T-helper 2 cell (primary cell): ENCODE measurements at regions not wholly inside any gene's neighbourhood (a gene's known extent, or its start where the extent isn't known, plus 50 kb on each side); places are given as distances from the start of the nearest gene placed in this dataset.
"Not testable (repeated sequence)": the region's sequence is repeated elsewhere in the genome, so short reads cannot be mapped to it uniquely, and the experiment has no call there.

Experiments
- DNase-seq, 5 experiments: peaks; one replicate each; pipeline versions ENCODE4 v3.0.0 to v3.0.0-alpha.2; 2012 to 2022

DNA sequence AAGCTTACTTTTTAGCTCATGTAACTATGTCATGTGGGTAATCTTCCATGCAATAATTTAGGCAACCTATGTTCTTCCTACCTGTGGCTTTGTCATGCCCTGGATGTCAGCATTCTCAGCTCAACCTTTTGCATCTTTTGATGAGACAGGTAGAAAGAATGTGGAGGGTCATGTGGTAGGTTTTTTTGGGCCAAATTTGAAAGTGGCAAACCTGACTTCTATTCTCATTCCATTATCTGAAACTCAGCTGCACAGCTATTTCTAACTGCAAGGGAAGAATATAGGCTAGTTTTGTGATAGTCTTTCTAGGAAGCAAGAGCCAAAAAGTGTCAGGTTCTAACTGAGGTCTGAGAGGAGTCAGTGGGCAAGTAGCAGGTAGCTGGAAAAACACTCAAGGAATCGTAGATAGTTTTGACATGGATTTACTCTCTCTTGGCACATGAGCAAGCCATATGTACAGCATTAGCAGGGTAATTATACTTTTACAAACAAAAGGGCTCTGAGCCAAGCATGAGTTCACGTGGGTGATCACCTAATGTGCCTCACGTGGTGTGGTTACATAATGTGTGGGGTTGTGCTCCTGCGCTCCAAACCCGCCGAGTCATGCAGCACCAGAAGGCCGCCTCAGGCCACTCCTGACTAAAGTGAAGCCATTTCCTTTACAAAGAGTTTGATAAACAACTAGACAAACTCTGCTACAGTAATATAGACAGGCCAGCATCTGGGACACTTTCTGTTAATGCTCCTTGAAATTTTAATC is 1013.8 kb downstream of the PLA2G4A start:
- DNase-seq = peak in 1 of 5 experiments; percentile 10

- no peak for DNase-seq
Measured at GRCh38 chr1:187844313-187844712, 1015.6 kb downstream of the PLA2G4A start.

DNA sequence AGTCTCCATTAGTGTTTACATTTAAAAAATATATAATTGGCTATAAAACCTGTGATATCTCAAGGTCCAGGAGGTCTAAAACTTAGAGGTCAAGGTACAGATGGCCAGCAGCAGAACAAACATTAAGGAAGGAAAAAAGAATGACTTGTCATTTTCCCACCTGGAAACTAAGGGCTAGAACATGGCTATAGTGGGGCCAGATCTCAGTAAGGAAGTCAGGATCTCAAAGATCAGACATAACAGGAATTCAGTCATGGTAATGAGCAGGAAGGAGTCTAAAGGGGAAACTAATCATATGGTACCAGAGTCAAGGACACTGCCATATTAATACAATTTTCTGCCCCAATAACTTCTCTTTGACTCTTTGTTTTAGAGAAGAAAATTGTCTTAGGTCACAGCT is 1018.8 kb downstream of the PLA2G4A start:
- no peak for DNase-seq

GRCh38 chr1:187848321-187848720 is 1019.6 kb downstream of the PLA2G4A start:
- DNase-seq = no peak

DNA sequence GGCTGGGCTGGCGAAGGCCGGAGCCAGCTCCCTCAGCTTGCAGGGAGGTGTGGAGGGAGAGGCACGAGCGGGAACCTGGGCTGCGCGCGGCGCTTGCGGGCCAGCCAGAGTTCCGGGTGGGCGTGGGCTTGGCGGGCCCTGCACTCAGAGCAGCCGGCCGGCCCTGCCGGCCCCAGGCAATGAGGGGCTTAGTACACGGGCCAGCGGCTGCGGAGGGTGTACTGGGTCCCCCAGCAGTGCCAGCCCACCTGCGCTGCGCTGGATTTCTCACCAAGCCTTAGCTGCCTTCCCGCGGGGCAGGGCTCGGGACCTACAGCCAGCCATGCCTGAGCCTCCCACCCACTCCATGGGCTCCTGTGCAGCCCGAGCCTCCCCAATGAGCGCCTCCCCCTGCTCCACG is 1021.4 kb downstream of the PLA2G4A start:
- not testable (repeated sequence) for DNase-seq

- DNase-seq = no peak
Measured at GRCh38 chr1:187853505-187853904, 1024.8 kb downstream of the PLA2G4A start.

- no peak for DNase-seq
Measured at GRCh38 chr1:187854457-187854856, 1025.7 kb downstream of the PLA2G4A start.

DNA sequence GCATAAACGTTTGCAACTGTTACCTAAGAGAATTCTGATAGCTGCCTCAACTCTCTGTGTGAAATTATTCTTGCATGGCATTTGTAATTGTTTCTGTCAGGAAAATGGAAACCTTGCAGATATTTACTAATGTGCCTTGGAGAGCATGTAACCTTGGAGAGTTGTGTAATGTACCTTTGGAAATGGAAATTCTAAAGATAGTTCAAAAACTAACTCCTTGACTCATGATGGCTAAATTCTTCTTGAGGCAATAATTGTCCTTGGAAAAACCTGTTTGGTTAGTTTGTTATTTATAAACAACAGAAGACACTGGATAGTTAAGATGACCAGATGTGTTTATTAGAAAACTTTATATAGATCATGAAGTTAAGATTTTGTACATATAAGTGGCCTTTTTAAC is 1033.8 kb downstream of the PLA2G4A start:
- DNase-seq = no peak

DNA sequence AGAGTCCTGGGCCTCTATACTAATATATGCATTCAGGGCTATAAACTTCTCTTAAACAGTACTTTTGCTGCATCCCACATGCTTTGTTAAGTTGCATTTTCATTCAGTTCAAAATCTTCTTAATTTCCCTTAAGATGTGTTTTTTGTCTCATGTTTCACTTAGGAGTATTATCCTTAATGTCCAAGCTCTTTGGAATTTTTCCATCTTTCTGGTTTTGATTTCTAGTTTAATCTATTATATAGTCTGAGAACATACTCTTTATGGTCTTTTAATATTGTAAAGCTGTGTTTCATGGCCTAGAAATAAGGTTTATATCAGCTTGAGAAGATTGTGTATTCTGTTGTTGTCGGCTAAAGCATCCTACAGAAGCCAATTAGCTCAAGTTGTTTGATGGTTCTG is 1041.8 kb downstream of the PLA2G4A start:
- no peak for DNase-seq

DNA sequence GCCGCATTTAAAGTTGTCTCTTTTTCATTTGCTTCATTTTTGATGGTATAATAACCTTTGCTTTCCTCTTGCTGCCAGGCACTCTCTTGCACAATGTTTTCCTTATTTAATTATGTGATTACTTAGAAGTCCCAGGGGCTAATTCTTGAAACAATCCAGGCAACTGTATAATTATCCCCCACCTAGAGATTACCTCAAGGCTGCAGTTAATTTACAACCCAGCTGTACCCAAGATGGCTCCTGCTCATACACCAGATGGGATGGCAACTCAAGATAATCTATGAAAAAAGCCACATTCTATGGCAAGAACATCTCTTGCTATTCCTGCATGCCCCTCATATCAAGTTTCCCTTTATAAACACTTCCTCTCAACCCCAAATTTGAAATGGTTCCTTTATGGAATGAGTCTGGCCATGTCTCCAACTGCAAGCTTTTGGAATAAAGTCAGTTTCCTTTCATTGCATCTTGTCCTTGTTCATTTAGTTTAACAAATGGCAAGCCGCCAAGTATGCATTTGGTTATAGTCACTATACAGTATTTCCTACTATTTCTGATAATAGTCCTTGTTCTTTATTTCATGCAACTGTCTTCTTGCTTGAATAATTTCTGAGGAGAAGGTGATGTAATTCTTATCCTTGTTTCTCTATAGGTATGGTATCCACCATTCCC is 1042.6 kb downstream of the PLA2G4A start:
- no peak for DNase-seq

GRCh38 chr1:187872550-187872949 is 1043.8 kb downstream of the PLA2G4A start:
- DNase-seq = no peak

GRCh38 chr1:187873126-187873525 is 1044.4 kb downstream of the PLA2G4A start:
- no peak for DNase-seq

GRCh38 chr1:187876775-187877174 is 1048.0 kb downstream of the PLA2G4A start:
- peak in 1 of 5 experiments; percentile 45 for DNase-seq

GRCh38 chr1:187877220-187877619 is 1048.5 kb downstream of the PLA2G4A start:
- DNase-seq = no peak

GRCh38 chr1:187878883-187879282 is 1050.1 kb downstream of the PLA2G4A start:
- no peak for DNase-seq

- no peak for DNase-seq
Measured at GRCh38 chr1:187883356-187883755, 1054.6 kb downstream of the PLA2G4A start.

- no peak for DNase-seq
Measured at GRCh38 chr1:187891993-187892682, 1063.4 kb downstream of the PLA2G4A start.

- no peak for DNase-seq
Measured at GRCh38 chr1:187892683-187893039, 1063.9 kb downstream of the PLA2G4A start.

GRCh38 chr1:187893471-187893870 is 1064.7 kb downstream of the PLA2G4A start:
- DNase-seq = no peak

DNA sequence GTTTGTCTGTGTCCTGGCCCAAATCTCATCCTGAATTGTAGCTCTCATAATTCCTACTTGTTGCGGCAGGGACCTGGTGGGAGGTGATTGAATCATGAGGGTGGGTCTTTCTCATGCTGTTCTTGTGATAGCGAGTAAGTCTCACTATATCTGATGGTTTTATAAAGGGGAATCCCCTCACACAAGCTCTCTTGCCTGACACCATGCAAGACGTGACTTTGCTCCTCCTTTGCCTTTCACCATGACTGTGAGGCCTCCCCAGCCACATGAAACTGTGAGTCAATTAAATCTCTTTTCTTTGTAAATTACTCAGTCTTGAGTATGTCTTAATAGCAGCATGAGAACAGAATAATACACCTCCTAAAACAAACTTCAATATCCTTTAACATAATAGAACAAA is 1065.6 kb downstream of the PLA2G4A start:
- peak in 1 of 5 experiments; percentile 5 for DNase-seq

DNA sequence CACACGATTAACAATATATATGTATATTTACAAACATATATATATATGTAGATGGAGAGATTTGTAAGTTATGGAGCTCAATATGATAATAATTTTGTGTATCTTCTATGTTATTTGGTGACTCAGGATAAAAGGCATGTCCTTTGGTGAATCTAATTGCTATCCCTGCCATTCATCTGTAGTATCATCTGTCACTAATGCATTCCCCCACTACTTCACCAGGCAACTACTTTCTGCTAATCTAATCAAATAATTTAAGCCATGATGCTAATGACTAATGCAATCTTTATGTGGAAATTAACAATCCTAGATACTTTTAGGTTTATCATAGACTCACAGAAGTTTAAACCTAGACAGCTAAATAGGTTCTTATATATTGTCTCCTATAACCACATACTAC is 1074.5 kb downstream of the PLA2G4A start:
- DNase-seq = no peak

- DNase-seq = no peak
Measured at GRCh38 chr1:187909382-187909781, 1080.6 kb downstream of the PLA2G4A start.

- no peak for DNase-seq
Measured at GRCh38 chr1:187911820-187912219, 1083.1 kb downstream of the PLA2G4A start.

DNA sequence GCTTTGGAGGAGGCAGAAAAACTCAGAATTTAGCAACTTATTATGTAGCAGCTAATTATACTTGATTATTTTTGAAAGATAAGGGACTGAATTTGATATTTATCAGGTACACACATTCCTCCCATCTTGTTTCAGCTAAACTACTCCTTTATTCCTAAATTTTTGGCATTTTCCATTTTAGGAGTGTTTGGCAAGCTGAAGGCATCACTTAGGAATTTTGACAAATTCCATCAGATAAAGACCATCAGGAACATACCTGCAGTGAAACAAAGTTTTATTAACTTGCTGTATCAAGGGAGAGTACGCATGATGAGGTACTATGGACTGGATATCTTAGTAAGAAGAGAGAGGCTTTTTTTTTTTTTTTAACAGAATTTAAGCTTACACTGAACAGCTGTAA is 1092.2 kb downstream of the PLA2G4A start:
- no peak for DNase-seq
